HG02588 (cell line): ENCODE measurements at regions not wholly inside any gene's neighbourhood (a gene's known extent, or its start where the extent isn't known, plus 50 kb on each side); places are given as distances from the start of the nearest gene placed in this dataset.
"Not testable (repeated sequence)": the region's sequence is repeated elsewhere in the genome, so short reads cannot be mapped to it uniquely, and the experiment has no call there.

Source experiments
- ATAC-seq: cut with Tn5 transposase; IDR thresholded peaks from one replicate; pipeline ENCODE4 v1.9.1; 2021; ENCODE audit warnings: mild to moderate bottlenecking, moderate library complexity; ENCODE audit not compliant: unreplicated experiment

DNA sequence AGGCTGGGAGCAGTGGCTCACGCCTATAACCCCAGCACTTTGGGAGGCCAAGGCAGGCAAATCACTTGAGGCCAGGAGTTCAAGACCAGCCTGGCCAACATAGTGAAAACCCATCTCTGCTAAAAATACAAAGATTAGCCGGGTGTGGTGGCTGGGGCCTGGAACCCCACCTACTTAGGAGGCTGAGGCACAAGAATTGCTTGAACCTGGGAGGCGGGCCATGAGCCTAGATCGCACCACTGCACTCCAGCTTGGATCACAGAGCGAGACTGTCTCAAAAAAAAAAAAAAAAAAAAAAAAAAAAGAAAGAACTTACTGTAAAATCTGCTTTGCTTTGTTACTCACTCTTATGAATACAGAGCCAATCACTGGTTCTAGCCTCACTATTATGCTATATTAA lies 166.4 kb upstream of the TMCC3 start:
- ATAC-seq = not testable (repeated sequence)

DNA sequence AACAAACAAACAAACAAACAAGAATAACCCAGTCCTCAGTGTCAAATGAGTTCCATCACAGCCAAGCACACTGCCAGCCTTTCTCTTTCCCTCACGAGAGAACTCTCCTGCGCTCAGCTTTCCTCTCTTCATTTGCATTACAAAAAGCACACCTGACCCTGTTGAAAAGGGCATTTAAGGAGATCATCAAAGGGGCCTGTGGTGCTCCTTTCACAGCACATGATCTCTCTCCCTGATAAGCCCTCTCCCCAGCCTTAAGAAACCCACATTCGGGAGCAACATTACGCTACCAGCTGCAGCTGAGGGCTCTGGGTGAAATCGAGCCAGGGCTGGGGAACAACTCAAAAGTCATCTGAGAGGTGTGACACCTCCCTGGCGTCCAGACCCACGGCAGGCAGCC lies 165.6 kb upstream of the TMCC3 start:
- no peak for ATAC-seq

DNA sequence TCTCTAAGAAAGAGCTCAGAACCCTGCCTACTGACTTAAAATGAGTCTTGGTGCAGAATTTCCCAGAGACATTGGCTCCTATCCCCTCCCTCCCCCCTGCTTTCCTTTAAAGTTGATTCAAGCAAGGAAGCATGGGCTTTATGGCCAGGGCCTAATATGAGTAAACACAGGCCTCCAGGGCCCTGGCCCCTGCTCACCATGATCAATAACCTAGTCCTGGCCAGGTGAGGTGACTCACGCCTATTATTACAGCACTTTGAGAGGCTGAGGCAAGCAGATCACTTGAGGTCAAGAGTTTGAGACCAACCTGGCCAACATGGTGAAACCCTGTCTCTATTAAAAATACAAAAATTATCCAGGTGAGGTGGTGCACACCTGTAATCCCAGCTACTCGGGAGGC lies 165.1 kb upstream of the TMCC3 start:
- no peak for ATAC-seq

DNA sequence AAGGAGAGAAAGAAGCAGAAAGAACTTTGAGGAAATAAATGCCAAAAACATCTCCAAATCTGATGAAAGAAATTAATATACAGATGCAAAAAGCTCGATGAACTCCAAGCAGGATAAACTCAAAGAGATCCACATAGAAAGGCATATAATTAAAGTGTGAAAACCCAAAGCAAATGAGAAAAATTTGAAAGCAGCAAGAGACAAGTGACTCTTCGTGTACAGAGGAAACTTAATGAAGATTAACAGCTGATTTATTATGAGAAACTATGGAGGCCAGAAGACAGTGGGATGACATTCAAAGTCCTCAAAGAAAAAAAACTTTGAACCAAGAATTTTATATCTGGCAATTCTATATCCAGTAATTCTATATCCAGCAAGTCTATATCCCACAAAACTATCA lies 163.0 kb upstream of the TMCC3 start:
- no peak for ATAC-seq

DNA sequence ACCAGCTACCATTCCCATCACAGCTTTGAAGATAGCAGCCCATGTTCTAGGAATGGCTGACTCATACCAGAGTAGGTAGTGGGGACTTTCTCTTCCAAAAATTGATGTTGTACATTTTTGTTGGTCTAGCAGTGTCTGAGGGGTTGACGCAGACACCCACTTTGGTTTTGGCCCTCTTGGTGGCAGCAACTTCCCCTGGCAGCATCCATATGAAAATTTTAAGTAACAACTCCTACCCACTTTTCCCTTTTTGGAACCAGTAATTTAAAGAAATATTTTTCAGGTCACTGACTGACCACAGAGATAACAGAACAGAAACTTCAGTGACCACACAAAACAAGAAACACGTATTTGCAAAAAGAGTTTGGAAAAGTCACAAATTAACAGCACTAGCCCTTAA lies 162.0 kb upstream of the TMCC3 start:
- ATAC-seq = peak; percentile 63

DNA sequence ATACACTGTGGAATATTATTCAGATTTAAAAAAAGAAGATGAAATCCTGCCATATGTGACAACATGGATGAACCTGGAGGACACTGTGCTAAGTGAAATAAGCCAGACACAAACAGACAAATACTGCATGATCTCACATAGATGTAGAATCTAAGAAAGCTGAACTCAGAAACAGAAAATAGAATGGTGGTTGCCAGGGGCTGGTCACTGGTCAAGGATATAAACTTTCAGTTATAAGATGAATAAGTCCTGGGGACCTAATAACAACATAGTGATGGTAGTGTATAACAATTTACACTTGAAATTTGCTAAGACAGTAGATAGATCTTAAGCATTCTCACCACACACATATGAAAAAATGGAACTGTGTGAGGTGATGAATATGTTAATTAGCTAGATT lies 161.3 kb upstream of the TMCC3 start:
- ATAC-seq = no peak

DNA sequence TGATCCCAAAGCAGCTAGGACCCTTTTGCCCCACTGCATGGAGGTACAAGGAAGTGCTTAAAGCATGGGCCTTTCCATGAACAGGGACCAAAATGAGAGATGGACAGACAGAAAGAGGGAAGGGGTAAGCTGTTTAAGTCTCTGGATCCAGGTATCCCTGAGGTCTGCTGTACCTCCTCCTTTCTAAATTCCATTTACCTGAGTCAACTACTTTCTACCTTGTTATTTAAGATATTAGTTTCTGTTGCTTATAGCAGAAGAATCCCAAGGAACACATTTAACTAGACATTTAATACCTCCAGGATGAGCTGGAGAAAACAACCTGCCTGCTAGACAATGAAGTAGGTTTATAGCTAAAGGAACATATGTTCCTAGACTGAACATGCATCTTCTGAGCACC lies 157.6 kb upstream of the TMCC3 start:
- ATAC-seq = no peak

DNA sequence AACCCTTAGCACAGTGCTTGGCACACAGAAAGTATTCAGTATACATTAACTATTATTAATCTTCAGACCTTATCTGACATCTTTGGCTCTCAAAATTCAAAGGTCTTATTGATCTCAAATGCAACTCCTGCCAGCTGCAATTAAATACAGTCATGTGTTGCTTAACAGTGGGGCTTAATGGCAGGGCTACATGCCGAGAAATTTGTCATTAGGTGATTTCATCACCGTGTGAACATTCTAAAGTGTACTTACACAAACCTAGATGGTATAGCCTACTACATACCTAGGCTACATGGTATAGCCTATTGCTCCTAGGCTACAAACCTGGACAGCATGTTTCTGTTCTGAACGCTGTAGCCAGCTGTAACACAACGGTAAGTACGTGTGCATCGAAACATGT lies 156.3 kb upstream of the TMCC3 start:
- ATAC-seq = no peak

DNA sequence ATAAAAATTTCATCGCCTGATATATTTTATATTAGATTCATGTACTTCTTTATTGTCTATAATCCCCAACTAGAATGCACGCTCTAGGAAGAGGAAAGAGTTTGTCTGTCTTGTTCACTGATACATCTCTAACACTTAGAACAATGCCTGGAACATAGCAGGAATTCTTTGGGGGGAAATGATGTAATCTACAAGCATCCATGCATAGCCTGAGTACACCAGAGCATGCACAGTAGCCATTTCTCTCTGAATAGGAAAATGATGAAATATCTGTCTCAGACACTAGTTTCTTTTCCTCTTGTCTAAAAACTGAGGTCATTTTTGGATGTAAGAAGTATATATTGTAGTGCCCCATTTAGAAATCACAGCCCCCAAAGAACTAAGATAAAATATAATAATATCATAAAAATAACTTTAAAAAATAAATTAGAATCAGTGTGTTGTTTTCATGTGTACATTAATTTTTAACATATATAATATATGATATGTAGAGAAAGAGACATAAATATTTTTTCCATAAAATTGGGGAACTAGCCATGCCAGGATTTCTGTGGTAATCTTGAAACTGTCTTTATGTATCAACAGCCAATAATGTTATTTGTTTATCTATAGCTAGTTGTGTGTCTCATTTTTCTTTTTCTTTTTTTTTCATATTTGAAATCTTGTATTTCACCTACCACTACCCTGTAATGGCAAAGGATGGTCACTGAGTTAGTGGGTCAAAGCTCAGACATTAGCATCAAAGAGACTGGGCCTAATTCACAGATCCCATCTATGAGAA lies 155.6 kb upstream of the TMCC3 start:
- no peak for ATAC-seq

DNA sequence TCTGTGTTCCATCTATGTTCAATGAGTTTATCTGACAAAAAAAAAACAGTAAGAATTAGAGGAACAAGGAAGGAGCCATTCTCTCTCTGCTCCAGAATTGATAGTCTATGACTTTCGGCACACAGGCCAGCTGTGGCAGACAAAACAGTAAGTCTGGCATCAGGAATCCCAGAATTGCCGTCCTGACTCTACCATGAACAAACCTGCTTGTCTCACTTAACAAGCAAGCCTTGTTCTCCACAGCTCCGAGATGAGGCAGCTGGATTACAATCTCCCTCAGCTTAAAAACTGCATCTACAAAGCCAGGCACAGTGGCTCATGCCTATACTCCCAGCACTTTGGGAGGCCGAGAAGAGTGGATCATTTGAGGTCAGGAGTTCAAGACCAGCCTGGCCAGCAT lies 153.6 kb upstream of the TMCC3 start:
- no peak for ATAC-seq

DNA sequence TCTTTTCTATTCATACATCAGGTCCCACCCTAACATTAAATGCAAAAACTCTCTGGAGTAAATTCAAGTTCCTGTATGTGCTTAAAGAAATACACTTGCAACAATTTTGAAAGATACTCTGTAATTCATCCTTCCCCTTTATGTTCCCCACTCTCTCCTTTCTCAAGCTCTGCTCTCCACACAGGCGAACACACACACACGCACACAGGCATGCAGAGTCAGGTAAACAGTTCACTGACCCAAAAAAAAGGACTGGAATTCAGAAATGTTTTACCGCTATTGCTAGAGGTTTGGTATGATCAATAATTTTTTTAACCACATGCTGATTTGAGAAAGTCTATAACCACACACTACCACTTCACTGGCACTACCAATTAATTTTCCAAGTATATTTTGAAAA lies 152.4 kb upstream of the TMCC3 start:
- ATAC-seq = no peak

DNA sequence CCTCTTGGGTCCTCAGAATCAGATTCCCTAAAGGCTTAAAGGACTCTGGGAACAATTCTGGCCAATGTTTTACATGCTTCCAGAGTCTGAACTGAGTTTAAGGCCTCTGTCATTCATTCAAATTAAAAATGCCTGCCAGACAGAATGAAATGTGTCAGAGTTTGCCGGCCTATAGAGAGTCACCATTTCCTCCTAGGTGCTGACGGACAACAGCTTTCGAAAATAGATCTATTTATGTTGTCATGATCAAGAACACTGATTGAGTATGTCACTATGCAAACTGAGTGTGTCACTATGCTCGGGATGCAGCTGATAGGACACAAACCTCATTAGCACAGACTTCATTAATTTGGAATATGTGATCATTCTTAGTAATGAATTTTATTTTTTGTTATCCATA lies 151.4 kb upstream of the TMCC3 start:
- ATAC-seq = no peak

DNA sequence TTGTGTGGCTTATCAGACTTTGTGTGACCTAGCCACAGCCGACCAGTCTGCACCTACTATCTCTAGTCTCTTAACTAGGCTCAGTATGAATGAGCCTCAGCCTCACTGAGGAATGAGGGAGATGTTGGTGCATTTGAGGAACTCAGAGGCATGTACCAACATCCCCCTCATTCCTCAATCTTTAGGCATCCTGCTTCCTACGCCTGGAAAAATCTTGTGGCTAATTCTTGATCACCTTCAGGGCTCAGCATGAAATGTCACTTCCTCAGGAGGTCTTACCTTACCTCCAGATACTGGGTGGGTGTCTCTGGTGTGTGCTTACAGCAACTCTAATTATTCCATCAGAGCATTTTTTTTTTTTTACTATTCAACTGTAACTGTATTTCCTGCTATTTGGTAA lies 148.8 kb upstream of the TMCC3 start:
- no peak for ATAC-seq

DNA sequence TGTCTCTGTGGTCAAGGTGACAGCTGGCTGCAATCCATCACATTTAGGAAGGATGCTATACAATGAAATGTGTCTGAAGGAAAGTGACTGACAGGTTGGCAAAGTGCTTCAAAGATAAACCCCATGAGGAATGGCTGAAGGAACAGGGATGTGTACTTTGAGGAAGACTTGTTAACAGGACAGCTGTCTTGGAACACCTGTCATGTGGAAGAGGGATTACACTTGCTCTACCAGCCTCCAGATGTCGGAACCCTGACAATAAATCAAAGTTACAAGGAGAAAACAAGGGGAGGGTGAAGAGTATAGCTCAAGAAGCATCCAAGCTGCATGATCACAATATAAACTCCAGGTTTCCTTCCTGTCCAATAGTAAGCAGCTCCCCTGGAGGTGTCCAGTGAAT lies 147.8 kb upstream of the TMCC3 start:
- no peak for ATAC-seq

DNA sequence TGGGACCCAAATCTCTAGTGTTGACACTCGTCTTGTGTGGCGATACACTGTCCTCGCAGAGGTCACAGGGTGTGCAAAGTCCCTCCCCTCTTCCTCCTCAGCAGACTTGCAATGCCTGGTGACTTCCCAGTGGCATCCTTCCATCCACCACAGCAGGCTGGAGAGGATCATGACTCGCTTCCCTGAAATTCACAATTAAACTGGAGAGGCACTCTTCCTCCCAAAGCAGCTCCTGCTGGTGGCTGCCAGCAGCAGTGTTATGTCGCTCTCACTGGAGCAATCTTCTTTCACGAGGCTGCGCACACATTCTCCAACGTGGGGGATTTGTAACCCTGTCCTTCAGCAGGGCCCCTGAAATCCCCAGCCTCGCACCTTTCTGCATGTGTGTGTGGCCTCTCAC lies 145.2 kb upstream of the TMCC3 start:
- no peak for ATAC-seq

DNA sequence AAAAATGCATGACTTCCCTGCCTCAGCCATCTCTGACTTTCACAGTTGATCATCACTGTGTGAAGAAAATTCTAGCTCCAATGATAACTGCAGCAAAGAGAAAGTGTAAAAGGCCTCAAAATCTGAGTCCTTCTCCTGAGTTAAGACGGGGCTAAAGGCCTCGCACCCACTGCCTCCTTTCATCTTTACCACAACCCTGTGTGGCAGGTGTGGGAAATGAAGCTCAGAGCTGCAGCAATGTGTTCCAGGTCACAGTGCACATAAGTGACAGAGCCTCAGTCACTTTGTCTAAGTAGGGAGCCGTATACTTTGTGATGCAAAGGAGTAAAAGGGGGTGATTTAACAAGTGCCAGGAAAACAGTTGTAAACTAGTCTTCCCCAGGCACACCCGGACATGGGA lies 144.7 kb upstream of the TMCC3 start:
- ATAC-seq = no peak

DNA sequence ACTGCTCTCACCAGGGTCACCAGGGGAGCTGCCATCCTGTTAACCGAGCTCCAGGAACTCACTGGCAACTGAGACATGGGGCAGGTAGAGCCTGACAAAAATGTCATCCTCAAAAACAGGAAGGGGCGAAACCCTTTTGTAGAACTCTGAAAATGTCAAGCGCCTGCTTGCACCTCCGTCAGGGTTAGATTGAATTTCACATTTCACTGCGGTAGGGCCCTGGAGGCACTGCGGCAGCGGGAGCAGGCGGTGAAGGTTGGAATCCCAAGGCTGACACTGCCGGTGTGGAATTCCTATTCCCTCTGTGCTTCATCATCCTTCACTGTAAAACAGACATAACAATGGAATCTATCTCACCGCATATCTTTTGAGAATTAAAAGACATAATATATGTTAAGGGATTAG lies 142.8 kb upstream of the TMCC3 start:
- no peak for ATAC-seq

DNA sequence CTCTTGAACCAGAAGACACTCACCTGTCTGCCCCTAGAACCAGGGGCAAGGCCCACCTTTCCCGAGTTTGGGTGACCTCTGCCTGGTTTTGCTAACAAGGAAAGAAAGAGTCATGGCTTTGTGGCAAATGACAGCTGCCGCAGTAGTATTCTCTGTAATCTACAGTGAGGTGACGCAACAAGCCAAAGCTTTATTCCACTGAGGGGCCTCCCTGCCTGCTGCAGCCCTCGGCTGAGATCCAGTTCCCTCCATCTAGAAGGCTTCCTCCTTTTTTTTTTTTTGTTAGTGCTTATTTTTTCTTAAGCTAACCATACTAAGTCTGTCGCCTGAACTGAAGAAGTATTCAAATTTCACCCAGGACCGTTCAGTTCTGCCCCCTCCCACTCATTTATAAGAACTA lies 142.3 kb upstream of the TMCC3 start:
- ATAC-seq = no peak

DNA sequence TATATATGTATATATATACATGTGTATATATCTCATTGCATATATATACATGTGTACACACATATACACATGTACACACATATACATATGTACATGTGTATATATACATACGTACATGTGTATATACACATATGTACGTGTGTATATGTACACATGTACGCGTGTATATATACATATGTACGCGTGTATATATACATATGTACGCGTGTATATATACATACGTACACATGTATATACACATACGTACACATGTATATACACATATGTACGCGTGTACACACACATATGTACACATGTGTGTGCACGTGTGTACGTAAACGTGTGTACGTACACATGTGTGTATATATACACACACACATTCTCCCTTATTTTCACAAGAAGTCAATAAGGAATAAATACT lies 141.6 kb upstream of the TMCC3 start:
- ATAC-seq = no peak

DNA sequence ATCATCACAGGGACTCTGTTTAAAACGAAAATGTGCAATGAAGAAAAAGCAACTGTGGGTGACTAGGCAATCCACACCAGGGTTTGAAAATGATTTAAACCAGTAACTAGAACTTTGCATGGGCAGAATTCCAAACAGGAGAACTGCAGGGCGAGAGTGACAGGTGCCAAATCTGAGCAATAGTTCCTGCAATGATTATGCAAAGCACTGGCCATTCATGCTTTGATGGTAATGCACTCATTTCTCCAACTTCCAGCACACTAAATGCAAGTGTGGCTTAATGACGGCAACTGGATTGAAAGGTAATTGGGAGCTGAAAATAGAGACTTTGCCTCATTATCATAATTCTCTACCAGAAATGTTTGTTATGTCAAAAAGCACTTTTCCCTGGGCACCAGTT lies 140.5 kb upstream of the TMCC3 start:
- ATAC-seq = no peak

DNA sequence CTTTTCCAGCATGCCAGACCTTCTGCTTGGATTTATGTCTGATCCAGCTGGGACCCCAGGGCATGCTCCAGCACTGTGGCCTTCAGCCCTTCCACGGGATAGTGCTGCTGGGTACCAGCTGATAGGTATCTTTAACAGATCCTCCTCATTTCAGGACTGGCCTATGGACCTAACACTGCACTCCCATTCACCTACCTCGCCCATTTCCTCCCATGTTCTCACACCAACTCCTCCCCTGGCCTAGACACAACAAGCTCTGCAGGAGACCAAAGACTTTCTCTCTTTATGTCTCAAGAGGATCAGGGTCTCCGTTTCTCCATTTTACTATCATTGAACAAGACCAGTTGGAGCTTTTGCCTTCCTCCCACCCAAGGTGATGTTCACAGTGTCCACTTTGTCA lies 140.0 kb upstream of the TMCC3 start:
- no peak for ATAC-seq

DNA sequence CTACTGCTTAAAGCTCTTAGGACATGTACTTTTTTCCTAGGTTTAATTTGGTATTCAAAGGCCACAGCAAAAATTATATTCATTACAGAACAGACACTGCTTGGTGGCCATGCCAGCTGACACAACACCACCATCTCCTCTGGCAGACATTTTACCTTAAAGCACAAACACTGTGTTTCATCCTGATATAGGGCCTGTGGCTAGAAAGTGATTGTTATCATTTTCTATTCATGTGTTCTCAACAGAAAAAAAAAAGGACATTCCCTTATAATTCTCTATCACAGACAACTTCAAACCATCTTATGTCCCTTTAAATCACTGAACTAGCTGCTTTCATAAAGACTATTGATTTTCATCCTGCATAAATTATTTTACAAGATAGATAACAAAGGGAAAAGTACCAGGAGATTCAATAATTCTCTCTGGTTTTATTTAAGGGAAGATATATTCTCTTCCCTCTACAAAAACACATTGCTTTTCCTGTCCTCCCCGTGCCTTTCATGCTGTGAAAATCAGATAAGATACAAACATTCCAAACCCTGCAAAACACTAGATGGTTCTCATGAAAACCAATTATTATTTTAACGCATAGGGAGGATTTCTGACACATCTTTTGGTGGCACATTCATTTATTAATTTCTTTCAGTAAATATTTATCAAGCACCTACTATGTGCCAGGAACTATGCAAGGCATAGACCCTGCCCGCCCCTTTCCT lies 139.3 kb upstream of the TMCC3 start:
- ATAC-seq = no peak

DNA sequence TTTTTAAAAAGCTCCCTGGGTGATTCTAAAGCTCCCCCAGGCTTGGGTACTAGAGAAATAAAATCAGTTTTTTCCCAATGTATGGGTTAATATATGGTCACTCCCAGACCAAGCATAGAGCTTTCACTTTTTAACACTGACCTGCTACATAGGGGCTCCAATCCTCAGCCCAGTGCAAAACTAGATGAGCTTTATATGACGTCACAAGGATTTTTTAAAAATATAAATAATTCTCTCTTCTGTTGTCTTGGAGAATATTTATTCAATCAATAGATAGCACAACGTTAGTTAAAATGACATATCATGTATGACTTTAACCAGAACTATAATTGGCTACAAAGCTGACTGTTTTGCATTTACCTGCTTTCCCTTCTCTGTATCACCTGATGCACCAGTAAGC lies 137.9 kb upstream of the TMCC3 start:
- no peak for ATAC-seq
